Lower leg skin (tissue), 3 donors: ENCODE measurements at regions not wholly inside any gene's neighbourhood (a gene's known extent, or its start where the extent isn't known, plus 50 kb on each side); places are given as distances from the start of the nearest gene placed in this dataset.

Source experiments
- CTCF ChIP-seq, 3 donors: fragments of 450-650 bp; IDR thresholded peaks; one replicate each; pipeline ENCODE4 v1.5.1; 2016; ENCODE audit warnings: antibody characterized with exemption in 3 of 3, mild to moderate bottlenecking in 3 of 3, moderate library complexity in 2 of 3
- POLR2A ChIP-seq, 2 donors: fragments of 450-650 bp; IDR thresholded peaks; one replicate each; pipeline ENCODE4 v1.6.1; 2016 to 2017; ENCODE audit warnings: antibody characterized with exemption in 2 of 2, mild to moderate bottlenecking in 1 of 2, moderate library complexity in 1 of 2

- TF ChIP-seq CTCF (IDR thresholded peaks at IDR 0.05) (no peak), POLR2A (IDR thresholded peaks at IDR 0.05) (no peak)
Measured at GRCh38 chr4:135290136-135290535, 1088.5 kb upstream of the PABPC4L start.
